ENCODE measurements at regions not wholly inside any gene's neighbourhood (a gene's known extent, or its start where the extent isn't known, plus 50 kb on each side); places are given as distances from the start of the nearest gene placed in this dataset.

- TF ChIP-seq, protein P1, sequence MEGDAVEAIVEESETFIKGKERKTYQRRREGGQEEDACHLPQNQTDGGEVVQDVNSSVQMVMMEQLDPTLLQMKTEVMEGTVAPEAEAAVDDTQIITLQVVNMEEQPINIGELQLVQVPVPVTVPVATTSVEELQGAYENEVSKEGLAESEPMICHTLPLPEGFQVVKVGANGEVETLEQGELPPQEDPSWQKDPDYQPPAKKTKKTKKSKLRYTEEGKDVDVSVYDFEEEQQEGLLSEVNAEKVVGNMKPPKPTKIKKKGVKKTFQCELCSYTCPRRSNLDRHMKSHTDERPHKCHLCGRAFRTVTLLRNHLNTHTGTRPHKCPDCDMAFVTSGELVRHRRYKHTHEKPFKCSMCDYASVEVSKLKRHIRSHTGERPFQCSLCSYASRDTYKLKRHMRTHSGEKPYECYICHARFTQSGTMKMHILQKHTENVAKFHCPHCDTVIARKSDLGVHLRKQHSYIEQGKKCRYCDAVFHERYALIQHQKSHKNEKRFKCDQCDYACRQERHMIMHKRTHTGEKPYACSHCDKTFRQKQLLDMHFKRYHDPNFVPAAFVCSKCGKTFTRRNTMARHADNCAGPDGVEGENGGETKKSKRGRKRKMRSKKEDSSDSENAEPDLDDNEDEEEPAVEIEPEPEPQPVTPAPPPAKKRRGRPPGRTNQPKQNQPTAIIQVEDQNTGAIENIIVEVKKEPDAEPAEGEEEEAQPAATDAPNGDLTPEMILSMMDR (IDR thresholded peaks at IDR 0.05), result no peak
- no peak for TF ChIP-seq POLR2A (IDR thresholded peaks at IDR 0.05)
These were observed 876.7 kb downstream of the HACE1 start for GRCh38 chr6:103983011-103983410.
